ENCODE measurements at regions not wholly inside any gene's neighbourhood (a gene's known extent, or its start where the extent isn't known, plus 50 kb on each side); places are given as distances from the start of the nearest gene placed in this dataset.
A peak's percentile ranks its signal among the peaks of the same experiment; 100 is the strongest.

DNA sequence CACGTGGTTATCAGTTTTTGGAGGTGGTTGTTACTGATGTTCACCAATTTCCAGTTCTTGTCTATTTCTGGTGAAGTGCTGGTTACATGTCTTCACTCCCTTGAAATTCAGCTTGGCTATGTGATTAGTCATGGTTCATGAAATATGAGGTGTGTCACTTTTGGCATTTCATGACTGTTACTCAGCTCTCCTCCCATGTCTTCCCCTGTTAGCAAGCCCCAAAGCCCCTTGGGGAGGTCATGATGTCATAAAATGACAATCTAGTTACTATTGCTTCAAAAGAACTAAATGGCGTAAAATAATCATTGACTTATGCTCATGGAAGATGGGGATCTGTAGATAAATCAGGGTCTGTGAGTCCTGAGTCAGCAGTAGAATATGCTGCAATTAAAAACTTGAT lies 425.1 kb downstream of the SETD4 start:
- DNase-seq: no peak

- no peak for DNase-seq
These were observed 426.8 kb downstream of the SETD4 start for GRCh38 chr21:35633501-35633900.

- DNase-seq: no peak
These were observed 427.6 kb downstream of the SETD4 start for GRCh38 chr21:35632711-35633110.

DNA sequence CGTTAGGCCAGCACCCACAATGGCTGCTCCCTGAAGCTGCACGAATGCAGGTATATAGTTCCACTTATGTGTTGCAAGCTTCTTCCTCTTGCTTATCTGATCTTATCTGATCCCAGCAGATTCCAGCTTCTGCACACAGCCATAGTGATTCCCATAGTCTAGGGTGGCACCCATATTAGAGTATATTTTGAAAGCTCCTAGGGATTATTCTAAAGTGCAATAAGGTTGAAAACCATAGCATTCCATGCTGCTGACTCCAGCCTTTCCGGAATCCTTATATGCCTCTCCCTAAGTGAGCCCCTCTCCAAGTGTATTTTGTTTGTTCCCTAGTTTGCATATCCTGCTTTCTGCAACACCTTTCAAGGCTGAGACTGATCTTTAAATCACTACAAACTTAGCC lies 432.0 kb downstream of the SETD4 start:
- no peak for DNase-seq

GRCh38 chr21:35627462-35627861 lies 432.9 kb downstream of the SETD4 start:
- DNase-seq: no peak

GRCh38 chr21:35625576-35625975 lies 434.8 kb downstream of the SETD4 start:
- DNase-seq: no peak

GRCh38 chr21:35624901-35625300 lies 435.4 kb downstream of the SETD4 start:
- no peak for DNase-seq

GRCh38 chr21:35622612-35623011 lies 437.7 kb downstream of the SETD4 start:
- DNase-seq: no peak

GRCh38 chr21:35619184-35619583 lies 441.1 kb downstream of the SETD4 start:
- DNase-seq: no peak

DNA sequence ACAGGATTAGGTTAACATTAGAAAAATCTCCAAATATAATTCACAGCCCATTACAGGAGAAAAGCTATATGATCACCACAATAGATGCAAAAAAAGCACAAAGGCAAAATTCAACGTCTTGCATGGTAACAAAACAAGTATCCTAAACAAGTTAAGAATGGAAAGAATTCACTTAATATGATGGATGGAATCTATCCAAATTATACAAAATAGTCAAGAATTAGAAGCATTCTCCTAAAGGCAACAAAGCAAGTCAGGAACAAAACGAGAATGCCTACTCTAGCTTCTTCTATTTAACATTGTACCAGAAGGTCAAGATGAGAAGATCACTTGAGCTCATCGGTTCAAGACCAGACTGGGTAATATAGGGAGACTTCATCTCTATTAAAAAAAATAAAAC lies 442.8 kb downstream of the SETD4 start:
- DNase-seq: no peak

GRCh38 chr21:35616090-35616489 lies 444.2 kb downstream of the SETD4 start:
- DNase-seq: peak; percentile 23

GRCh38 chr21:35615325-35615724 lies 445.0 kb downstream of the SETD4 start:
- no peak for DNase-seq

DNA sequence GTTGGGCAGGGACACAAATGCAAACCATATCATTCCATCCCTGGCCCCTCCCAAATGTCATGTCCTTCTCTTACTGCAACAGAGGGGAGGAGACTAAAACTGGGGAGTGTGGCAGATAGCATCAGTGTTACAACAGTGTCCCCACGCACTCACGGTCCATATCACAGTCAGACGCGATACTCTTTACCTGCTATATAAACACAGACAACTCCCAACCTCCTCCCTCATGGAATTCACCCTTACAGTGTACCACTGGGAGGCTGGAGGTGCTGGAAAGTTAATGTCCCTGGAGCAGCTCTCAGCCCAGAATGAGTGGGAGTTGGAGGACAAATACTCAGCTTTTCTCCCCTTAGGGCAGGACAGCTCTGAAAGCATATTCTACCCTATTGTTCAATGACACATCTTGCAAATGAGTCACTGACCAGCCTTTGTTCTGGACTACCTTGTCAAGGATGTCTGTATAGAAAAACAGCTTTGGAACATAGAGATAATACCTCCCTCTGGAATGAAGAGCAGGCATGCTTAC lies 445.9 kb downstream of the SETD4 start:
- no peak for DNase-seq

GRCh38 chr21:35611708-35612132 lies 448.6 kb downstream of the SETD4 start:
- no peak for DNase-seq

- no peak for DNase-seq
These were observed 451.1 kb downstream of the SETD4 start for GRCh38 chr21:35609263-35609662.

GRCh38 chr21:35607406-35607805 lies 452.9 kb downstream of the SETD4 start:
- no peak for DNase-seq

DNA sequence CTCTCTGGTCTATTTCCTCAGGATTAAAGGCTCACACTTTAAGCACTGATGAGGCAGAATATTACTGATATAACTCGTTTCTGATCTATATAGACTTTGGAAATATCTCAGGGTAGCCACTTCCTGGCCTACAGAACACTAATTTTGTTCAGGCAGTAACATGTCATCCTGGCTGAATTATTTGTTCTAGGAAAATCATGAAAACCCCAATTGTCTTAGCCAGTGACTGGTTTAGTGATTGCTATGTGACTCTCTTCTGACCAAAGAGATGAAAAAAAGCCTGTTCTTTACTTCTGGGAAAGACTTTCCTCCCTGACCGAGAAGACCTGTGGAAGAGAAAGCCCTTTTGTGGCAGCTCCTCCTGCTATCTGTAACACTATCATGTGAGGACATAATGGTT lies 453.7 kb downstream of the SETD4 start:
- no peak for DNase-seq

- no peak for DNase-seq
These were observed 454.2 kb downstream of the SETD4 start for GRCh38 chr21:35606146-35606545.

GRCh38 chr21:35603494-35603893 lies 456.8 kb downstream of the SETD4 start:
- DNase-seq: peak; percentile 93

GRCh38 chr21:35602811-35603362 lies 457.4 kb downstream of the SETD4 start:
- no peak for DNase-seq

DNA sequence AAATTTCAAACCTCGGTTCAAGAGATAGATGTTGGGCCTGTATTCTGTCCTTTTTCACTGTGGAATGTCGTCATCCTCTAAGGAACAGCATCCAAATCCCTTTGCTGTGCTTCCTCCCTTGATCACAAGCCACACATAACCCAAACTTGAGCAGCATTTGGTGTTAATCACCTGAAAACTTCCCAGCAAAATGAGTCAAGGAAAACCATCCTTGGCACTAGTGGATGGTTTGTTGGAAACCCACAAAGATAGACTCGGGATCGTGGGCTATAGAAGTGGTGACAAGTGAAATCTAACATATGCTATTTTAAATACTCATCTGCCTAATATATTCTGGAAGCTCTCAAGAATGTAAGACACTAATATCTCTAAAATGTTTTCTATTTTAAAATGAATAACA lies 459.1 kb downstream of the SETD4 start:
- no peak for DNase-seq

DNA sequence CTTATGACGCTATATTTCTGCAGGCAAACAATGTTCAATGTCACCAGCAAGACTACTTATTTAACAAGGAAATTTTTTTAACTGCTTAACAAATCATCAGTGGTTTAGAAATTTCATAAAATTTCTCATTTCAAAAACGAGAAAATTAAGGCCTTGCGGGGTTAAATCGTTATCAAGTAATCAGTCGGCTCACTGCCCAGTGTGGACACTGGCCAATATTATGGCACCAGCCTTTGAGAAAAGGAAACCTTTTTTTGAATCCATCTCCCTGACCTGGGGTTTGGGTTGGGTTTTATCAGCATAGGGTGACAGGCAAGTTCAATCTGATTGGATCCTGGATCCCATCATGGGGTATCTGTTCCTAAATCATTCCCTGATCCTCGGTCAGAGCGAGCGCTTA lies 461.2 kb downstream of the SETD4 start:
- no peak for DNase-seq

- no peak for DNase-seq
These were observed 462.5 kb downstream of the SETD4 start for GRCh38 chr21:35597750-35598339.

DNA sequence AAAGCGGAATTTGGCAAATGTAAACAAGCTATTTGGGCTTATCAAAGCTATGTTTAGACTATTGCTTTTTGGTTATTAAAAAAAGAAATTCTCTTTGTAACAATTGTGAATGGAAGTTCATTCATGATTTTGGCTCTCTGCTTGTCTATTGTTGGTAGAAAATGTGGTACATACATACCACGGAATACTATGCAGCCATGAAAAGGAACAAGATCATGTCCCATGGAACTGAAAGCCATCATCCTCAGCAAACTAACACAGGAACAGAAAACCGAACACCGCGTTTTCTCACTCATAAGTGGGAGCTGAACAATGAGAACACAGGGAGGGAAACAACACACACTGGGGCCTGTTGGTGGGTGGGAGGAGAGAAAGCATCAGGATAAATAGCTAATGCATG lies 465.4 kb downstream of the SETD4 start:
- no peak for DNase-seq

- DNase-seq: no peak
These were observed 467.3 kb downstream of the SETD4 start for GRCh38 chr21:35593000-35593502.

All from COR-L47 (cell line).